ENCODE measurements at regions not wholly inside any gene's neighbourhood (a gene's known extent, or its start where the extent isn't known, plus 50 kb on each side); places are given as distances from the start of the nearest gene placed in this dataset.

DNA sequence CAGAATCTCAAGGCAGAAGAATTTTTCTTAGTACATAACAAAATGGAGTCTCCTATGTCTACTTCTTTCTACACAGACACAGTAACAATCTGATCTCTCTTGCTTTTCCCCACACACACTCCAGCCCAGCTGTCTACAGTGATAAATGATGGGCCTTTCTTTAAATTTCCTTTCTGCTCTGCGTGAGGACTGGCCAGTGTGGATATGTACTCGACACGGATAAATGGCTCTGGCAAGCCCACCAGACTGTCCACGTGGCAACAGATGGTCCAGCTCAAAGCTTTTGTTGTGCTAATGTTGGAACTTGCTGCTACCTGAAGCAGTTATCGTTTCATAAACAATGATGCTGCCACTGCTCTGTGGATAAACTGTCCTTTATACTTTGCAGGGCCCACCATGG is 410.7 kb downstream of the TMEM114 start:
- DNase-seq (ENCODE audit: low read depth, low spot score): no peak
- POLR2A ChIA-PET: no interaction called here
- TF ChIP-seq, protein P1, sequence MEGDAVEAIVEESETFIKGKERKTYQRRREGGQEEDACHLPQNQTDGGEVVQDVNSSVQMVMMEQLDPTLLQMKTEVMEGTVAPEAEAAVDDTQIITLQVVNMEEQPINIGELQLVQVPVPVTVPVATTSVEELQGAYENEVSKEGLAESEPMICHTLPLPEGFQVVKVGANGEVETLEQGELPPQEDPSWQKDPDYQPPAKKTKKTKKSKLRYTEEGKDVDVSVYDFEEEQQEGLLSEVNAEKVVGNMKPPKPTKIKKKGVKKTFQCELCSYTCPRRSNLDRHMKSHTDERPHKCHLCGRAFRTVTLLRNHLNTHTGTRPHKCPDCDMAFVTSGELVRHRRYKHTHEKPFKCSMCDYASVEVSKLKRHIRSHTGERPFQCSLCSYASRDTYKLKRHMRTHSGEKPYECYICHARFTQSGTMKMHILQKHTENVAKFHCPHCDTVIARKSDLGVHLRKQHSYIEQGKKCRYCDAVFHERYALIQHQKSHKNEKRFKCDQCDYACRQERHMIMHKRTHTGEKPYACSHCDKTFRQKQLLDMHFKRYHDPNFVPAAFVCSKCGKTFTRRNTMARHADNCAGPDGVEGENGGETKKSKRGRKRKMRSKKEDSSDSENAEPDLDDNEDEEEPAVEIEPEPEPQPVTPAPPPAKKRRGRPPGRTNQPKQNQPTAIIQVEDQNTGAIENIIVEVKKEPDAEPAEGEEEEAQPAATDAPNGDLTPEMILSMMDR (IDR thresholded peaks at IDR 0.05; ENCODE audit: insufficient read depth, low read length, missing control alignments): no peak
- CTCF ChIA-PET: no interaction called here
- no peak overlapping the region for H3K4me3 ChIP-seq (ENCODE audit: low read depth, low read length)

DNA sequence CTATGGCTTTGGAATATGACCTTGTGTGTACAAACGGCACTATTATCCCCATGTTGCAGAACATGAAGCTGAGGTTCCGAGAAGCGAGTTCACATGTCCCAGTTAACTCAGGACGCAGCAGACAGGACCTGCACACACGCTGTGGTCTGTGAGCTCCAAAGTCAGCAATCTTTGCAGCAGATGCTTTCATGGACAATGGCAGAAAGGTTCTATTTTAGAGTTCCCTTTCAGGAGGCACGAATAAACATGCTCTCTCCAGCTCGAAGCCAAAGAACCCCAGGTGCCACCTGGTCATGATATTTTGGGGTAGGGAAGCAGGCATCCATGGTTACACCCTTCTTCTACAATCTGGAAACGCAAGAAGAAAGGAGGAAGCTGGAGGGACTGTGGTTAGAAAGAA is 412.0 kb downstream of the TMEM114 start:
- H3K4me3 ChIP-seq (ENCODE audit: low read depth, low read length): no peak overlapping the region
- no peak for DNase-seq (ENCODE audit: low read depth, low spot score)
- TF ChIP-seq, protein P1 (IDR thresholded peaks at IDR 0.05; ENCODE audit: insufficient read depth, low read length, missing control alignments): no peak
- ChIA-PET POLR2A (no interaction called here), CTCF (no interaction called here)

DNA sequence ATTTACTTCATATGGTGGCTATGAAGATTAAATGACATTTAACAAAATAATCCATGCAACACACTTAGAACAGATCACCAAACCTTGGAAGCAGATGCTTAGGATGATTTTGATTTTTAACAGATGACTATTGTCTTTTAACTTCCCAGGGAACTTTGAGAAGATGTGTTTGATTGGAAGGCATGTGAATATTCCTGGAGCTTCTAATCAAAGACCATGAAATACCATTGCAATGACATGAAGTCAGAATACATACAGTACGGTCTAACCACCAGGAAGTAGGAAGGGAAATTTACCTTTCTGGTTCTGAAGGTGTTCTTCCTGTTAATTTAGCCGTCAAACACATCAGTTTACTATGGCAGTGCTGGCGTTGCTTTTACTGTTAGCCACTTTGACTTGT is 414.9 kb downstream of the TMEM114 start:
- no peak overlapping the region for H3K4me3 ChIP-seq (ENCODE audit: low read depth, low read length)
- ChIA-PET CTCF (no interaction called here), POLR2A (no interaction called here)
- DNase-seq (ENCODE audit: low read depth, low spot score): no peak
- TF ChIP-seq, protein P1 (IDR thresholded peaks at IDR 0.05; ENCODE audit: insufficient read depth, low read length, missing control alignments): no peak

DNA sequence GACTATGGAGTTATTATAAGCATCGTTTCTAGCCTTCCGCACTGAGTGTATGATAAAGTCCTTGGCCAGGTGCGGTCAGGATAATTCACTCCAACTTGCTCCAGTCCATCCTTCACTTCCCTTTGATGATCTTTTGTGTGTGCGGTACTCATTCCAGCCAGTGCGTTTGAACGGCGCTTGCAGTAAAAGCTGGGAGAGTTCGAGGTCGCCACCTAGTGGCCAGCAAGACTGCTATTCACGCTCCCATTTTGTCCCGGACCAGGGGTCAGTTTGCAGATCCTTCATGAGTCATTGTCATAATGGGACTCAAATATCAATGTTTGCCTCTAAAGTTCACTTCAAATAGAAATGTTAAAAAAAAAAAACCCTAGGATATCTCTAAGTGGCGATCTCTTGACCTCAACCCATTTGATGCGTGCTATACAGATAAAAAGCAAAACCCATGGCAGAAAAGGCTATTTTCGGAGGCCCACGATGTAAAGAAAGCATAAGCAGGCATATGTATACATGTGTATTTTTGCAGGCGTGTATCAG is 417.1 kb downstream of the TMEM114 start:
- CTCF ChIA-PET: no interaction called here
- DNase-seq (ENCODE audit: low read depth, low spot score): no peak
- POLR2A ChIA-PET: no interaction called here
- H3K4me3 ChIP-seq (ENCODE audit: low read depth, low read length): no peak overlapping the region
- TF ChIP-seq, protein P1 (IDR thresholded peaks at IDR 0.05; ENCODE audit: insufficient read depth, low read length, missing control alignments): peak; percentile 21

DNA sequence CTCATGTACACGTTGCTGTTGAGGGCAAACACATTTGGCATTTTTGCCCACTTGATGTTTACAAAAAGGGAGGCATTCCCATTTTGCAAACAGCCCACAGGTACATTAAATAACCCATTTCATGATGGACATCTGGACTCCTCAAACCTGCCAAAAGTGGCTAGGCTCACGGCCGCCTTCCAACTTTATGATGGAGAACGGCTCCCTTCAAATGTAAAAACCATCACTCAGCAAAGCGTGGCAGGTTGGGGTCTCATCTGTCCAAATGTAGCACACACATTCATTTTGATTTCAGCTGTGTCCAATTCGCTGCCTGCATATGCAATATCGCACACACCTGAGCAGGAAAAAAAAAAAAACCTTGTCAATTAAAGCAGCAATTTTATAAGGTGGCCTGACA is 417.8 kb downstream of the TMEM114 start:
- TF ChIP-seq, protein P1 (IDR thresholded peaks at IDR 0.05; ENCODE audit: insufficient read depth, low read length, missing control alignments): no peak
- no peak for DNase-seq (ENCODE audit: low read depth, low spot score)
- ChIA-PET POLR2A (no interaction called here), CTCF (no interaction called here)
- H3K4me3 ChIP-seq (ENCODE audit: low read depth, low read length): no peak overlapping the region

DNA sequence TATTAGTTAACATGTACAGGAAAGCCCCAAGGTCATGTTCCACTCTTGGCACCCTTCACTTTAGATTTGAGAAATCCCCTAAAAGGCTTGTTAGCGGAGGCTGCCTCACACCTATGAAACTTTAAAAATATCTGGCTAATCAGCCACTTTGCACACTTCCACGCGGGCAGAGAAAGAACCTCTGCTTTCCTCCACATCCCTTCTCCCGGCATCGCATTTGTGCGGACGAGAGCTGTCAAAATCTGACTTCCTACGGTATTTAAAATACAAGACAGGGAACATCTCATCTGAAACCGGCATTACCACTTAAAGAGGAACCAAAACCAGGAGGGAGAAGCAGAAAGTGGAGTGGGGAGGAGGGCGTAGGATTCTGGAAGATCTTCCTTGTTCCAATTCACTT is 422.3 kb downstream of the TMEM114 start:
- TF ChIP-seq, protein P1 (IDR thresholded peaks at IDR 0.05; ENCODE audit: insufficient read depth, low read length, missing control alignments): no peak
- no peak for DNase-seq (ENCODE audit: low read depth, low spot score)
- no peak overlapping the region for H3K4me3 ChIP-seq (ENCODE audit: low read depth, low read length)
- CTCF ChIA-PET: no interaction called here
- POLR2A ChIA-PET: no interaction called here

Data from AG04449 (cell line).